GM06990 (cell line): ENCODE measurements at regions not wholly inside any gene's neighbourhood (a gene's known extent, or its start where the extent isn't known, plus 50 kb on each side); places are given as distances from the start of the nearest gene placed in this dataset.

ENCODE experiments used
- DNase-seq: peaks from one replicate; pipeline ENCODE4 v3.0.0-alpha.2; 2011; ENCODE audit not compliant: insufficient read length; ENCODE audit errors: extremely low read depth
- H3K27me3 ChIP-seq: replicated peaks from 2 replicates; pipeline ENCODE4 v1.6.0; 2011; ENCODE audit warnings: low read length; ENCODE audit not compliant: control insufficient read depth, insufficient read depth
- H3K36me3 ChIP-seq: 2 replicates; pipeline ENCODE4 v1.5.1; 2011; ENCODE audit warnings: low read length; ENCODE audit not compliant: control insufficient read depth, insufficient read depth
- H3K4me3 ChIP-seq: replicated peaks from 2 replicates; pipeline ENCODE4 v1.5.1; 2011; ENCODE audit warnings: low read depth, mild to moderate bottlenecking, control low read depth, low read length
- TF ChIP-seq, protein P1 (sequence below): IDR thresholded peaks from 2 replicates; pipeline ENCODE4 v1.5.1; 2011; ENCODE audit warnings: low read length, control low read depth, mild to moderate bottlenecking, inconsistent platforms; ENCODE audit not compliant: insufficient read depth, poor library complexity, severe bottlenecking

- Histone ChIP-seq H3K4me3 (no peak overlapping the region), H3K36me3 (no peaks in the 10 kb centered on the region), H3K27me3 (no peaks in the 10 kb centered on the region)
- DNase-seq: no peak
- TF ChIP-seq, protein P1, sequence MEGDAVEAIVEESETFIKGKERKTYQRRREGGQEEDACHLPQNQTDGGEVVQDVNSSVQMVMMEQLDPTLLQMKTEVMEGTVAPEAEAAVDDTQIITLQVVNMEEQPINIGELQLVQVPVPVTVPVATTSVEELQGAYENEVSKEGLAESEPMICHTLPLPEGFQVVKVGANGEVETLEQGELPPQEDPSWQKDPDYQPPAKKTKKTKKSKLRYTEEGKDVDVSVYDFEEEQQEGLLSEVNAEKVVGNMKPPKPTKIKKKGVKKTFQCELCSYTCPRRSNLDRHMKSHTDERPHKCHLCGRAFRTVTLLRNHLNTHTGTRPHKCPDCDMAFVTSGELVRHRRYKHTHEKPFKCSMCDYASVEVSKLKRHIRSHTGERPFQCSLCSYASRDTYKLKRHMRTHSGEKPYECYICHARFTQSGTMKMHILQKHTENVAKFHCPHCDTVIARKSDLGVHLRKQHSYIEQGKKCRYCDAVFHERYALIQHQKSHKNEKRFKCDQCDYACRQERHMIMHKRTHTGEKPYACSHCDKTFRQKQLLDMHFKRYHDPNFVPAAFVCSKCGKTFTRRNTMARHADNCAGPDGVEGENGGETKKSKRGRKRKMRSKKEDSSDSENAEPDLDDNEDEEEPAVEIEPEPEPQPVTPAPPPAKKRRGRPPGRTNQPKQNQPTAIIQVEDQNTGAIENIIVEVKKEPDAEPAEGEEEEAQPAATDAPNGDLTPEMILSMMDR: no peak
Measured at GRCh38 chr1:60894741-60895140, 187.6 kb upstream of the NFIA start.

GRCh38 chr1:60894130-60894529, 188.2 kb upstream of the NFIA start:
- H3K27me3 ChIP-seq: no peaks in the 10 kb centered on the region
- no peak for DNase-seq

DNA sequence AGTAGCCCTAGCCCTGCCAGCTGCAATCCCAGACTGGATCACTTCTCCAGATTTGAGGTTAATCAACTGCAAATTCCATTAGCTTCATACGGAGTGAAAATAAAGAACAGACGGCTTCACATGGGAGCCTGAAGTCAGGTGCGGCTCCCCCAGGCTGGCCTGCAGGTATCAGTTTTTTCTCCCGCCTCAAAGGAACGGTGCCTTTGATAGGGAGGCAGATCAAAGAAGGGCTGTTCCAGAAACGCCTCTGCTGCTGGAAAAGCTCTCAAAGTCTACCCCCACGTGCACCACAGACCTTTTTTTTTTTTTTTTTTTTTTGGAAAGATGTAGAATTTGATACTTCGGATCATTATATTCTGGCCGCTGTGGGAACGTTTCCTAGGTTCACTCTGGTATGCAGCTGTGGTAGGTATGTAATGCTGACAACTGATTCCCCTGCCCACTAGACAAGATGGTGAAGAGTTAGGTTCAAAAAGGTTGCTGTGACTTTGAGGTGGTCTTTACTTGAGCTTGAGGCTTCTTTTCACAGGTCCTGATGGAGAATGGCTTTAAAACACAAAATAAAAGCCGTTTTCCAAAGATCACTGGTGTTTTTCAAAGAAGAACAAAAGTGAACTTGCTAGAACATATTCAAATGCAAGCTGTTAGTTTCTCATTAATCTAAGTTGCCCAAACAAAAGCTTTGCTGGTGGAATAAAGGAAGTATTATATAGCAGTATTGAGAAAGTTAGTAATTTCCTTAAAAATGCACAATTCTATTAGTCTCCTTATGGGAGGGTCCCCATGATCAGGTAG, 189.0 kb upstream of the NFIA start:
- Histone ChIP-seq H3K36me3 (no peaks in the 10 kb centered on the region), H3K27me3 (no peaks in the 10 kb centered on the region), H3K4me3 (no peak overlapping the region)
- no peak for DNase-seq
- TF ChIP-seq, protein P1: no peak

More at GRCh38 chr1:60894130-60894529, 188.2 kb upstream of the NFIA start:
- Histone ChIP-seq H3K36me3 (no peaks in the 10 kb centered on the region), H3K4me3 (no peak overlapping the region)
- TF ChIP-seq, protein P1: no peak

DNA sequence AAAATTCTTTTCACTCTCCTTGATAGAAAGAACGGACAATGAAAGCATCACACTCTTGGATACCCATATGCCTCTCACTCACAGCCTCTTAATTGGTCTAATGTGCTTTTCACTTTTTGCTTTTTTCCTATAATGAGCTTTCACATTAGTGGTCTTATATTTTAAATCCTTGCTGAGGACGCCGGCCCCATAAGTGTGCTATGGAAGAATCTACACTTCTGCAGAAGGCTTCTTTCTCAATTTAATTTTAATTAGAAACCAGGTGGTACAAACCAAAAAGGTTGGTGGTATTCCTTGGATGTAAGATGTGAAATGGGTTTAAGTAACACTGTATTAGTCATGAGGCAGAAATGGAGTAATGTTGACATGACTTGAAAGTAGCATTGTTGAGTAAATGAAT, 190.6 kb upstream of the NFIA start:
- H3K36me3 ChIP-seq: no peaks in the 10 kb centered on the region
- H3K4me3 ChIP-seq: no peak overlapping the region
- TF ChIP-seq, protein P1: no peak
- H3K27me3 ChIP-seq: no peaks in the 10 kb centered on the region
- DNase-seq: no peak

DNA sequence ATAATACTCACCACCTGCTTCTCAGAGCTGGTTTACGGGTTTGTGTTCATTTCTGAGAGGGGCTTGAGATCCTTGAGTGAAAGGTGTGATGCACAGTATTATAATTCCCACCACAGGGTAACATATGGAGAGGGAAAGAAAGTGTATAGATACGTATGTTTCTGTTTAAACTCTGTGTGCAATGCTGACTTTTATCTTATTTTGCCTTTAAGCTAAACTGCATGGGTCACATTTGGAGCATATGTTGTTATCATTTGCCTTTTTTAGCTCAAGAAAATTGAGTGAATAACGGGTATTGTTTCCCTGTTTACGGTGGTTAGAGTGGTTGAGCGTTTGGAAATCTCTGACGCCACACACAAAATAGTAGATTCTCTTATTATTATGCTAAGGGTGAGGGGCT, 191.1 kb upstream of the NFIA start:
- Histone ChIP-seq H3K36me3 (no peaks in the 10 kb centered on the region), H3K27me3 (no peaks in the 10 kb centered on the region), H3K4me3 (no peak overlapping the region)
- TF ChIP-seq, protein P1: no peak
- no peak for DNase-seq
